GM18870 (cell line): ENCODE measurements at regions not wholly inside any gene's neighbourhood (a gene's known extent, or its start where the extent isn't known, plus 50 kb on each side); places are given as distances from the start of the nearest gene placed in this dataset.
"Not testable (repeated sequence)": the region's sequence is repeated elsewhere in the genome, so short reads cannot be mapped to it uniquely, and the experiment has no call there.

Experiments used
- ATAC-seq: cut with Tn5 transposase; IDR thresholded peaks from one replicate; pipeline ENCODE4 v1.9.1; 2021; ENCODE audit warnings: moderate library complexity; ENCODE audit not compliant: unreplicated experiment

GRCh38 chr5:104891596-104891995, 1329.0 kb upstream of the NUDT12 start:
- no peak for ATAC-seq

GRCh38 chr5:104890767-104891166, 1328.2 kb upstream of the NUDT12 start:
- no peak for ATAC-seq

- ATAC-seq: no peak
Measured at GRCh38 chr5:104859437-104859836, 1296.8 kb upstream of the NUDT12 start.

GRCh38 chr5:104852099-104852498, 1289.5 kb upstream of the NUDT12 start:
- not testable (repeated sequence) for ATAC-seq

- ATAC-seq: no peak
Measured at GRCh38 chr5:104845541-104845940, 1283.0 kb upstream of the NUDT12 start.

- ATAC-seq: no peak
Measured at GRCh38 chr5:104843822-104844221, 1281.2 kb upstream of the NUDT12 start.

GRCh38 chr5:104840284-104840683, 1277.7 kb upstream of the NUDT12 start:
- no peak for ATAC-seq

GRCh38 chr5:104831515-104831914, 1268.9 kb upstream of the NUDT12 start:
- not testable (repeated sequence) for ATAC-seq

- no peak for ATAC-seq
Measured at GRCh38 chr5:104821606-104822005, 1259.0 kb upstream of the NUDT12 start.

GRCh38 chr5:104817127-104817526, 1254.5 kb upstream of the NUDT12 start:
- no peak for ATAC-seq

GRCh38 chr5:104815212-104815611, 1252.6 kb upstream of the NUDT12 start:
- no peak for ATAC-seq

GRCh38 chr5:104800440-104801048, 1238.0 kb upstream of the NUDT12 start:
- ATAC-seq: no peak

- no peak for ATAC-seq
Measured at GRCh38 chr5:104793755-104794080, 1231.1 kb upstream of the NUDT12 start.

GRCh38 chr5:104793031-104793754, 1230.6 kb upstream of the NUDT12 start:
- ATAC-seq: no peak

GRCh38 chr5:104789366-104789765, 1226.8 kb upstream of the NUDT12 start:
- ATAC-seq: no peak

GRCh38 chr5:104785097-104785496, 1222.5 kb upstream of the NUDT12 start:
- no peak for ATAC-seq

GRCh38 chr5:104774372-104774771, 1211.8 kb upstream of the NUDT12 start:
- ATAC-seq: no peak

- no peak for ATAC-seq
Measured at GRCh38 chr5:104764197-104764596, 1201.6 kb upstream of the NUDT12 start.

GRCh38 chr5:104763216-104763615, 1200.6 kb upstream of the NUDT12 start:
- no peak for ATAC-seq

- ATAC-seq: no peak
Measured at GRCh38 chr5:104757915-104758314, 1195.3 kb upstream of the NUDT12 start.

GRCh38 chr5:104755806-104756205, 1193.2 kb upstream of the NUDT12 start:
- ATAC-seq: no peak

GRCh38 chr5:104754311-104754995, 1191.9 kb upstream of the NUDT12 start:
- ATAC-seq: no peak
